GM21447 (cell line): ENCODE measurements at regions not wholly inside any gene's neighbourhood (a gene's known extent, or its start where the extent isn't known, plus 50 kb on each side); places are given as distances from the start of the nearest gene placed in this dataset.
"Not testable (repeated sequence)": the region's sequence is repeated elsewhere in the genome, so short reads cannot be mapped to it uniquely, and the experiment has no call there.

Experiments used
- ATAC-seq: cut with Tn5 transposase; IDR thresholded peaks from one replicate; pipeline ENCODE4 v1.9.1; 2021; ENCODE audit not compliant: unreplicated experiment

DNA sequence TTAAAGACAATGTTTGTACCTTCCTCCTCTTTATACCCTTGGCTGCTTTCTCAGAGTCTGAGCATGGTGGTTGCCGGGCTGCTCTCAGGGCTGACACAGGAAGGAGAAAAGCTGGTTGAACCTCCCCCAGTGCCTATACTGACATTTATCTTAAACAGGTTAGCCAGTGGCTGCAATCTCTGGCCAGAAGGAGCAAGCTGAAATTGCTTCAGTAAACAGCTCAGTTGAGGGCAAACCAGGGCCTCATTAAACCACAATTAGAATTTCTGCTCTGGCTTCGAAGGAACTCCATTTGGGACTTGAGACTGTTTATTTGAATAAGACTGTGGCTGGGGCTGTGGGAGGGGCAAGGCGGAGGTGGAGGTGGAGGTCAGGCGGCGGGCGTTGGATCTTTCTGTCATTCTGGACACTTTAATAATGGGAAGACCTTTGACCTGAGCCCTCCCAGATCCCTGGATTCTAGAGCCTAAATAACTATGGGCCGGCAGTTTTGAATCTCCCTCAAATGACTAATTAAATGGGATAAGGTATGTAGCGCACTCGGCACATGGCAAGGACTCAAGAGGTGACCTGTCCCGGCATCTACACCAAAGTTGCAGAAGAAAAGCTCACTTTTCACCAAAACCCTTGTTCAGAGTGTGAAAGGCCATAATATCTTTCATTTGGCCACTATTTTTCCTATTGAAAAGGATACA, 120.6 kb upstream of the MYCN start:
- ATAC-seq: no peak

DNA sequence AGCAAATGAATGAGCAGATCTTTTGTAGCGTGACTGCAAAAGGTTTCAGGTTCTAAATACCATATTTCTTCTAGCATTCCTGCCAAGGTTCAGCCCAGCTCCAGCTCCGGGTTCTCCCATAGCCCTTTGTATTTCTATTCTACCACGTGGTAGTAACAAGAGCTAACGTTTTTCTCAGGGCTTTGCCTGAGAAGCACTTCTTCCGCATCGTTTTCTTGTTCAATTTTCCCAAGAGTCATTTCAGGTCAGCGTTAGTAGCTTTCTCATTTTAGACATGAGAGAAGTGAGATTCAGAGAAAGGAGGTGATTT, 120.1 kb upstream of the MYCN start:
- ATAC-seq: no peak

DNA sequence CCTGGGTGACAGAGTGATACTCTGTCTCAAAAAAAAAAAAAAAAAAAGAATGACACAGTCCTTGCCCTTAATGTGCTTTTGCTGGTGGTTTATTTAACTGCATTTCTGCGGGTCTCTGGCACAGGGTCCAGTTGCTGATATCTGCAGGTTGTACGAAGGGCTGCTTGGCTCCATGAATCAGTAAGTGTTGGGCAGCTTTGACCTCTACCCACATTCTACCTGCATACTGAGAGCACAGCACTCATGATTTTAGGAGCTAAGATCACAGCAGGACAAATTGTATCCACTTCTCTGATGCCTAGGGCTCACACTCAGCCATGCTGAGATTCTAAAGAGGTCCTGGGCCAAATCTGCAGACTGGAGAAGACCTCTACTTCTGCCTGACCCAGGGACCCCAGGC, 119.4 kb upstream of the MYCN start:
- ATAC-seq: no peak

DNA sequence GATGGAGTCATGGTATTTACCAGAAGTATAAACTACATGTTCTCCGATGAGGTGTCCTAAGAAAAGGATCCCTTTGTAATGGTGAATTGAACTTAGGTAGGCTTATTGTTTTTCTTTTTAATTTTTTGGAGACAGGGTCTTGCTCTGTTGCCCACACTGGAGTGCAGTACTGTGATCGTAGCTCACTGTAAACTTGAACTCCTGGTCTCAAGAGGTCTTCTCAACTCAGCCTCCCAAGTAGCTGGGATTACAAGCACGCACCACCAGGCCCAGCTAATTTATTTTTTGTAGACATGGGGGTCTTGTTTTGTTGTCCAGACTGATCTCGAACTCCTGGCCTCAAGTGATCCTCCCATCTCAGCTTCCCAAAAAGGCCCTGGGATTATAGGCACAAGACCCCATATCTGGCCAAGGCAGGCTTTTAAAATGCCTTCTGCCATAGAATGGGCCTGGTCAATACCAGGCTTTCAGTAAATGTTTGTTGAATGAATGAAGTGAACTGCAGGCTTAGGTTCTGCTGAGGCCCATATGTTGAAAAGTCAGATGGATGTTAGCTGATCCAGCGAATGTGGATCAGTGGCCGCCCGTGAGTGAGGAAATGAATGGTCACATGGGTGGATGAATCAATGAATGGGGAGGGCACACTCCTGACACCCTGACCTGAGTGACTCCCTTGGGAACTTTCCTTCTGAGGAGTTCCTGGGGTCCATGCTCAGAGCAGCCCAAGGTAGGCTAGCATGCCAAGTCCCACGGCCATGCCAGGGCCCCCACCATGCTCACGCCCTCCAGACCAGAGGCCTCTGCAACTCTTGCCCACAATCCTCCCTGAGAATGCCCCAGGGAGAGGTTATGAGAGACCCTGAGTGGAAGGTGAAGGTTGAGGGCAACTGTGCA, 118.0 kb upstream of the MYCN start:
- no peak for ATAC-seq

DNA sequence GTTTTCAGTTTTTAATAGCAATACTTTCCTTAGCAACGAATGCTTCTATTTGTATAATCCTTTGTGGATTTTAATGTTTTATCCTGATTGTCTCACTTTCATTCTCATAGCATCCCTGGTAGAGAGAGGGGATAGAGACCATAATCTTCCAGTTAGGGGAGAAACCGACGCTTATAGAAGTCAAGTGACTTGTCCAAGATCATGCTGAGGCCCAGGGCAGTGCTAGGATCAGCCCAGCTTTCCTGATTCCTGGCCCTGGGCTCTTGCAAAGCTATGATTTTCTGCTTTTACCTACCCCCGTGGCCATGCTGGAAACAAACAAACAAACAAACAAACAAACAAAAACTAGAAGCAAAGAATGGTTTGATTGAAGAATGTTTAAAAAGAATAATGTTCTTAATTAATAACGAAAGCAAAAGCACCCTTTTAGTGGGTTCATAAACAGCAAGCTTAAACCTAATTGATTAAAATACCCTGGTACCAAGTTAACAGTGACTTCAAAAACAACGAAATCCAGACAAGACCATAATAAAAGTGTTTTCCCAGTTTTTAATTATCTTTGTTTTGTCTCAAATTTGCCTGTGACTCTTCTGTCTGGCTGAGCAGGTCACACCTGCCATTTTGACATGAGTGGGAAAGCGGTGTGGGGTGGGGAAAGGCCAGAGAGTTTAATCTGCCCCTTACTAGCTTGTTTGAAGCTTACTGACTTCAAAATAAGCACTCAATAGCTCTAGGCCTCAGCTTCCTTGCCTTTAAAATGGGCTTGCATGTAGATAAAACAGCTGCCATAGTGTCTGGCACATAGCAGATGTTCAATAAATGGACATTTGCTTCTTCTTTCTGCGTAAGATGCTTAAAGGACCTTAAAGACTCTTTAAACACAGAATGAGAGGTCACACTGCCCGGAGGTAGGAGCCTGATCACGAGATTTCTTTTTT, 116.6 kb upstream of the MYCN start:
- no peak for ATAC-seq

DNA sequence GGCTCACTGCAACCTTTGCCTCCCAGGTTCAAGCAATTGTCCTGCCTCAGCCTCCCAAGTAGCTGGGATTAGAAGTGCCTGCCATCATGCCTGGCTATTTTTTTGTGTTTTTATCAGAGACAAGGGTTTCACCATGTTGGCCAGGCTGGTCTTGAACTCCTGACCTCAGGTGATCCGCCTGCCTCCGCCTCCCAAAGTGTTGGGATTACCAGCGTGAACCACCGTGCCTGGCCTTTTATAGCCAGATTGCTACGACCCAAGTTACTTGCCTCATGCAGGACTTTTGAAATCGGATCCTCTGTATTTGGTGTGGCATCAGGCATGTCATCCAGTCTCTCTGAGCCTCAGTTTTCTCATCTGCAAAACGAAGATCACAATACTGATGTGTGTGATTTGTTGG, 115.9 kb upstream of the MYCN start:
- not testable (repeated sequence) for ATAC-seq

DNA sequence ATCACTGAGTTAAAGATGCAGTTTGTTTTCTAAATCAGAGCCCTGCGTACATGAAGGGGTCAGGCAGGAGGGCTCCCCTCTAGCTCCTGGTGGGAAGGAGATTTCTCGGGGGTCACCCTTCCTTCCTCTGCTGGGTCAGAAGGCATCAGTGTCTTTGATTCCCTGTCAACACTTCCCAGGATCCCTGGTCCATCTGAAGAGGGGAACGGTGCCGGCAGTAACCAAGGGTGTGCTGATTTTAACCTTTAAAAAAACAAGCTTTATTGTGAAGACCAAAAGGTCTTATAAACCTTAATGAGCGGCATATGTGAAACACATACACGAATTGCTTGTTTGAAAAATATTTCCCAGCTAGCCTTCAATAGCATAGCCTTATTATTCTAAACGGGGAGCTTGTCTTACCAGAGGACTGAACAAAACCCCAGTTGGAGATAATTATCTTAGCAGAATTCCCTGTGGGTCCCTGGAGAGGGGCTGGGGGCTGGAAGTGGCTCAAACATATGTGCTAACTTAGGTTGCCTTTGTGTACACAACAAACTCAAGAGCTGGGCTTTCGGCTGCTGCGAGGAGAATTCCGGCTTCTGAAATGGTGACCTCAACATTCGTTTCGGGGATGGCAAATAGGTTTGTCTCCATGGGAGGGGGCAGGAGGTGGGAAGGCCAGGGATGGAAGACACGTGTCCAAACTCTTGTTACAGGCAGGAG, 114.9 kb upstream of the MYCN start:
- ATAC-seq: no peak

DNA sequence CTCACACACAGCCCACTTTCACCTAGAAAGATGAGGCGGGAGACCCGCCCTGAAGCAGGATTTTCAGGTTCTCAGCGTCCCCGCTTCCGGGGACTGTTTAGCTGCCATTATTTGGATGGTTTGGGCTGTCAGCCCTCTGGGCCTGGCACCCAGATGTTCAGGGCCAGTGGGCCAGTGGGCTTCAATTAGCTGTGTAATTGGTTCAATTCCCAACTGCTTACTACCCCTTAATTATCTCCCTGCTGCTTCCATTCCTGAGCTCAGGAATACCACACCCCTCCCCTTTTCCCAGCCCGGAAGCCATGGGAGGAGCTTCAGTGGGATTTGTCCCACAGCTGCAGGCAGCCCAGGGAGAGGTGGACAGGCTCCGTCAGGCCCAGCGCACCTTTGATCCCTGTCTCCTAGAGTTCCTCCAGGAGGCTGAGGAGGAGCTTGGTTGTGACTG, 114.1 kb upstream of the MYCN start:
- ATAC-seq: no peak

DNA sequence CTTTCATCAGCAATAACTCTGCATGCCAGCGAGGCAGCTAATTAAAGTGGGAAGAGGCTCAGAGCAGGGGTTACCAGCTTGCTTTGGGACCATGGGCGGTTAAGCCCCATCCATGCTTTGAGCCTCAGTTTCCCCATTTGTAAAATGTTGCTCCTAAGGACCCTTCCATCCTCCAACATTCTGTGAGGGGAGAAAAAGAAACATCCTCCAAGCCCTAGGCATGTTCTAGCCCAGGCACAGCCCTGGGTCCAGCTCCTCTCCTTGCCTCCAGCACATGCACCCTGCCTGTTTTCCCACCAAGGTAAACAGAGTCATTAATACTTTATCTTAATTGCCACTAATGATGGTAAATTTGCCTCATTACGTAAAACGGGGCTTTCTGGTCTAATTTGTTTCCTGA, 113.3 kb upstream of the MYCN start:
- no peak for ATAC-seq

DNA sequence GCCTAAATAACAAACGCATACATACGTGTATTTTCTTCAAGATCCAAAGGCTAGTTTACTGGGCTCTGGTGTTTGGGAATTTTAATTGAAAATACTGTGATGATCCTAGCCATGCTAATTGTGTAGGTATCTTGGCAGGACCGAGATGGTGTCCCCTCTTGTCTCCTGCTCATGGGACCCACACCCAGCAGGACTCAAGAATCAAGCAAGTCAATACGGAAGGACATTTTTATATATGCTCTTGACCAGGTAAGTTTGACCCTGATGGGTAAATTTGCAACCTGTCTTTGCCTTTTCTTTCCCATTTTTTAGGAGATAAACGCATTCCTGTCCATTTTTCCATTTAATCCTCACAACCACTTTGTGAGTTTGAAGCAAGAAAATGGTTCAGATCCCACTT, 111.8 kb upstream of the MYCN start:
- no peak for ATAC-seq

DNA sequence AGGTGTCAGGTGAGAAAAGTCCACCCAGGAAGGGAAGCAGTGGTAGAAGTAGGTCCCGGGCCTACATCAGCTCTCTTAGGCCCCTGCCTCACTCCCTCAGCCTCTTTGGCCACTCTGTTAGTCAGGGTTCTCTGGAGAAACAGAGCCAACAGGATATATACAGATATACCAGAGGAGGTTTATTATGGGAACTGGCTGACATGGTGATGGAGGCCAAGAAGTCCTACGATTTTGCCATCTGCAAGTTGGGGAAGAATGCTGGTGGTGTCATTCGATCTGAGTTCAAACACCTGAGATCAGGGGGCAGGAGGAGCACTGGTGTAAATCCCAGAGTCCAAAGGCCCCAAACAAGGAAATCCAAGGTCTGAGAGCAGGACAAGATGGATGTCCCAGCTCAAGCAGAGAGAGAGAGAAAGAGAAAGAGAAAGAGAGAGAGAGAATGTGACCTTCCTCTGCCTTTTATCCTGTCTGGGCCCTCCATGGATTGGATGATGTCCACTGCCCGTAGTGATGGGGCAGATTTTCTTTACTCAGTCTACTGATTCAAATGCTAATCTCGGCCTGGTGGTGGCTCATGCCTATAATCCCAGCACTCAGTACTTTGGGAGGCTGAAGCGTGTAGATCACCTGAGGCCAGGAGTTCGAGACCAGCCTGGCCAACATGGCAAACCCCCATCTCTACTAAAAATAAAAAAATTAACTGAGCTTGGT, 111.1 kb upstream of the MYCN start:
- no peak for ATAC-seq

DNA sequence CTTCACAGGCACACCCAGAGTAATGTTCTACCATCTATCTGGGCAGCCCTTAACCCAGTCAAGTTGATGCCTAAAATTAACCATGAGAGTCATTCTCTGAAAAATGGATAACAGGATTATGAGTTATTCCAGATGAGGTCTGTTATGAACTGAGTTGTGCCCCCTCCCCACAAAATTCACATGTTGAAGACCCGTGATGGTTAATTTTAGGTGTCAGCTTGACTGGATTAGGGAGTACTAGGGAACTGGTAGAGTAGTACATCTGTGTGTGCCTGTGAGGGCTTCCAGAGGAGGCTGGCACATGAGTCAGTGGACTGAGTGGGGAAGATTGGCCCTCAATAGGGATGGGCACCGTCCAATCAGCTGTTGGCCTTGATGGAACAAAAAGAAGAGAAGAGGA, 110.4 kb upstream of the MYCN start:
- ATAC-seq: no peak

DNA sequence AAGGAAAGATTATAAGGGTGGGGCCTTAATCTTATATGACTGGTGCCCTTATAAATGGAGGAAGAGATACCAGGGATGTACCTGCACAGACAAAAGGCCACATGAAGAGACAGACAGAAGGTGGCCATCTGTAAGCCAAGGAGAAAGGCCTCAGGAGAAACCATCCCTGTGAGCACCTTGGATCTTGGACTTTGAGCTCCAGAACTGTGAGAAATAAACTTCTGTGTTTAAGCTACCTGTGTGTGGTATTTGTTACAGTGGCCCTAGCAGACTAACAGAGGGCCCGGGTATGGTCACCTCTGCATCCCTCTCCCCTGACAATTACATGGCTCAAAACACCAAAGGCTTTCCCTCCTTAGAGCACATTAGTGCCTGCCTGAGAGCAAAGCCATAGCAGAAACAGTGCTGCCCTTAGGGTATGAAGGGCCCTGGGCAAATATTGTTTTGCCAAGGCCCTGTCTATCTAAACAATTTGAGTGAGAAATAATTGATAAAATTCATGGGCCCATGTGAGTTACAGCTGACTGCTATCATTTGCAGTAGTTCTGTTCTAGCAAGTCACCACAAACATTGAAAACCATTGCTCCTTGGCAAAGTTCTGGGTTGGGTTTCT, 109.3 kb upstream of the MYCN start:
- no peak for ATAC-seq

DNA sequence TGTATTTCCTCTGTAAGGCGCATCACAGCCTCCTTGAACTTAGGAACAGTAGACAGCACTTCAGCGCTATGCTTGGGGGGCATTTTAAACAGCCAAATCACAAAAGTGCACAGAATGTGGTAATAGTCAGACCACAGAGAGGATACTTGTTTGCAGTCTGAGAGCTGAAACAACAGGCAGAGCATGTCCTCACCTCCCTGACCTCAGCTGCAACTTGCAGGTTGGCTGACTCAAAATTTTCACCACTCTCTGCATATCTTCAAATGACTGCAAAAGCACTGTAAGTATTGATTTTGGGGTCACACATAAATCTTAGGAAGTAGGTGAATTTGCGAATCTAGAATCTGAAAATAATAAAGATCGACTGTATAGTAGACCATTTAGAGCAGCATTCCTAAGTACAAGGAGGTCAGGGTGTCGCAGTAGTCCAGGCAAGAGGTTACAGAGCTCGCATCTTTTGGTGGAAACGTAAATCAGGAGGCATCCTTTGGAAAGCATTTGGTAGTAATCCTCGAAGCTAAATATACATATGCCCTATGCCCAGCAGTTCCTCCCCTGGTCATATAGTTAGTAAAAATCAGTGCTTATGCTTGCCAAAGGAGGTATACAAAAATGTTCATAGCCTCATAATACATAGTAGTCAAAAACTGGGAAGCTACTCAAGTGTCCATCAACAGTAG, 108.2 kb upstream of the MYCN start:
- no peak for ATAC-seq

DNA sequence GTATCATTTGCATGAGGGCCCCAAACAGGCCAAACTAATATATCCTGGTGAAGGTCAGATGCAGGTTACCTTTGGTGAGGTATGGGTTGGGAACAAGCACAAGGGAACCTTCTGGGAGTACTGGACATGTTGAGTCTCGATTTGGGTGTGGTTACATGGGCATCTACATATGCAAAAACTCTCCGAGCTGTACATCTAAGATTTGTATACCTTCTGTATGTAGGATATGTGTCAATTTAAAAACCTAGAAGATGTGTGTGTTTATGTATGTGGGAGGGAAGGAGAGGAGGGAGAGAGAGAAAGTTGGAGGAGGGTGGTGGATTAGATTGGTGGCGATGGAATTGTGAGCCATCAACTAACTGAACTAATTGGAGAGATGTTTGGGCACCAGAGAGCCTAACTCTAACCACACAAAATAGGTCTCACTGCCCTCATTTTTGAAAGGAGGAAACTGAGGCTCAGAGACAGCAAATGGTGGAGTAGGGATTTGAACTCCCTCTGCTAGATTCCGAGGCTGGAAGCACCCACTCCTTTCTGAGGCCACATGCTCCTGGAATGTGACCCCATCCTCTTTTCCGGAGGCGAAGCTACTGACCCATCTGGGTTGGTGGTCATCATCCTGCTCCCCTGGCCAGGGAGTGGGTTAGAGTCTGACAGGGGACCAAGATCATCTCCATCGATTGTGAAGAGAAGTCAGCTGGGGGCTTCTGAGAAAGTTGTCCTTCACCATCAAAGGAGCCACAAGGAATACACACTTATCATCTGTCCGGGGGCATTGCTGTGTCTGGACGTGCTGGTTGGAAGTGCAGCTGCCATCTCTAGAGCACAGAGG, 107.3 kb upstream of the MYCN start:
- ATAC-seq: no peak

DNA sequence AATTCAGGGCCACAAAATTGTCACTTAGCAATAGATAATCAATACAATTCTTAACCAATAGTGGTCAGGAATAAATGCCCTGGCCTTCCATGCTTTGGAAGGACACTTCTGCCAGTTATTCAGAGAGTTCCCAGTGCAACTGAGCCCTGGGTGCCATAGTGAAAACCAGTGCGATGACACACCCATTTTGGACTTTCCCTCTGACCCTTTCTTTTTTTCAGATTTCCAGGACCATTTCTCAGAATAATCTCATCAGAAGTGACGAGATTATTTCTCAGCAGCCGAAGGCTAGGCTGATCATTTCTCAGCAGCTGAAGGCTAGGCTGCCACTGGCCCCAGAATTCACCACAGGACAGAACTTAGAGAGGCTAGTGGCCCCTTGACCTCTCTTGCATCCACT, 106.6 kb upstream of the MYCN start:
- ATAC-seq: no peak

DNA sequence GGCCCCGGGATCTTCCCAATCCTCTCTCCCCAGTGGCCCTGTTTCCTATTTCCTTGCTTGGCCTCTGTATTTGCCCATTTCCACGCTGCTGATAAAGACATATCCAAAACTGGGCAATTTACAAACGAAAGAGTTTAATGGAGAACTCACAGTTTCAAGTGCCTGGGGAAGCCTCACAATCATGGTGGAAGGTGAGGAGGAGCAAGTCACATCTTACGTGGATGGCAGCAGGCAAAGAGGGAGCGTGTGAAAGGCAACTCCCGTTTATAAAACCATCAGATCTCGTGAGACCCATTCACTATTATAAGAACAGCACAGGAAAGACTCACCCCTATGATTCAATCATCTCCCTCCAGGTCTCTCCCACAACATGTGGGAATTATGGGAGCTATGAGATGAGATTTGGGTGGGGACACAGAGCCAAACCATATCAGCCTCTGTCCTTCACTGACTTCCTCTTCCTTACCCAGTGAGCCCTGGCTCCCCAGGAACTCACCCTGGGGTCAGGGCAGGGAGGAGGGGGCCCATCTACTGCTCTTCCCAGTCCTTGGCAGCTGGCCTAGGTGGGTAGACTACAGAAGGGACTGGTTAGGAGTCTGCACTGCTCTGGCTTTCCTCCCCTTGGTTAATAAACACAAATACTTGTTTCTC, 105.8 kb upstream of the MYCN start:
- no peak for ATAC-seq
